HCT116 (cell line): ENCODE measurements at regions not wholly inside any gene's neighbourhood (a gene's known extent, or its start where the extent isn't known, plus 50 kb on each side); places are given as distances from the start of the nearest gene placed in this dataset.

ENCODE experiments used
- ATAC-seq: fragments of 200-7000 bp; cut with Tn5 transposase; 2 replicates; pipeline ENCODE4 v1.9.1; 2020; ENCODE audit warnings: mild to moderate bottlenecking, moderate library complexity
- BruUV-seq: library from RNA; stranded (reverse); fragments of 400-500 nt; replicated peaks from 2 replicates; lab custom pipeline; 2021; lab: Mats Ljungman, UMichigan
- CTCF ChIA-PET: fragments of 300-600 bp; sonication (Branson Sonifier 250); formaldehyde crosslinking; loops from one replicate; lab custom pipeline; 2021; ENCODE audit warnings: antibody characterized with exemption; lab: Charles Lee
- POLR2A ChIA-PET: fragments of 300-600, 350-600 bp; sonication (Branson Sonifier 250); formaldehyde crosslinking; loops from one replicate; lab custom pipeline; 2021; ENCODE audit warnings: antibody characterized with exemption; lab: Charles Lee
- RAD21 ChIA-PET, 2 experiments: fragments of 300-600 bp; sonication (Branson Sonifier 250); formaldehyde crosslinking; loops; one replicate each; lab custom pipeline; 2023; ENCODE audit warnings: low total read pairs in 2 of 2; ENCODE audit not compliant: uncharacterized antibody in 2 of 2, unreplicated experiment in 2 of 2, low non-redundant PET in 1 of 2; lab: Charles Lee
- DNase-seq: peaks from one replicate; pipeline ENCODE4 v3.0.0-alpha.2; 2010; ENCODE audit warnings: low read depth, low spot score
- H2AFZ ChIP-seq: fragments of 200-600 bp; shearing (Covaris generic), sonication (generic); 2 replicates; pipeline ENCODE4 v1.6.1; 2017; ENCODE audit warnings: low read depth, mixed run types, mixed read lengths, antibody characterized with exemption, low read length; ENCODE audit not compliant: poor library complexity, severe bottlenecking
- H3K27ac ChIP-seq: 2 replicates; pipeline ENCODE4 v1.5.1; 2012; ENCODE audit warnings: low read depth, low read length
- H3K27me3 ChIP-seq: fragments of 200-600 bp; sonication (generic); 2 replicates; pipeline ENCODE4 v1.6.1; 2016; ENCODE audit warnings: mixed run types, low read length, mixed read lengths; ENCODE audit not compliant: insufficient read depth
- H3K36me3 ChIP-seq, 2 experiments: fragments of 200-500 bp in 1 of 2; fragments of 200-600 bp in 1 of 2; sonication (Bioruptor generic) in 1 of 2; sonication (generic) in 1 of 2; 2 replicates each; pipeline versions ENCODE4 v1.5.1 to v1.6.1; 2014 to 2016; ENCODE audit warnings: low read length in 2 of 2, inconsistent platforms in 1 of 2, mixed read lengths in 1 of 2, mixed run types in 1 of 2; ENCODE audit not compliant: insufficient read depth in 2 of 2, control insufficient read depth in 1 of 2
- H3K4me1 ChIP-seq, 2 experiments: fragments of 200-600 bp in 1 of 2; sonication (generic) in 1 of 2; 2 replicates each; pipeline versions ENCODE4 v1.5.1 to v1.6.1; 2012 to 2017; ENCODE audit warnings: low read length in 2 of 2, inconsistent platforms in 1 of 2, mild to moderate bottlenecking in 1 of 2, mixed read lengths in 1 of 2, mixed run types in 1 of 2, moderate library complexity in 1 of 2; ENCODE audit not compliant: insufficient read depth in 2 of 2, control insufficient read depth in 1 of 2
- H3K4me2 ChIP-seq: fragments of 200-600 bp; sonication (generic); 2 replicates; pipeline ENCODE4 v1.6.1; 2017; ENCODE audit warnings: mixed run types, low read length, mixed read lengths
- H3K4me3 ChIP-seq, 2 experiments: fragments of 200-600 bp in 1 of 2; sonication (generic) in 1 of 2; replicated peaks in 1 of 2; 2 replicates each; pipeline ENCODE4 v1.5.1; 2011 to 2016; ENCODE audit warnings: low read length in 2 of 2, control low read depth in 1 of 2, low read depth in 1 of 2, mild to moderate bottlenecking in 1 of 2, mixed read lengths in 1 of 2, mixed run types in 1 of 2
- H3K79me2 ChIP-seq: fragments of 200-600 bp; sonication (generic); 2 replicates; pipeline ENCODE4 v1.6.1; 2017; ENCODE audit warnings: mild to moderate bottlenecking, mixed run types, low read length, moderate library complexity, mixed read lengths; ENCODE audit not compliant: insufficient read depth
- H3K9ac ChIP-seq: fragments of 200-600 bp; sonication (generic); 2 replicates; pipeline ENCODE4 v1.6.1; 2016; ENCODE audit warnings: low read length, mixed read lengths
- H3K9me2 ChIP-seq: fragments of 200-600 bp; sonication (generic), shearing (Covaris generic); 2 replicates; pipeline ENCODE4 v1.6.1; 2017; ENCODE audit warnings: mixed run types, mild to moderate bottlenecking, moderate library complexity; ENCODE audit not compliant: insufficient read depth
- H3K9me3 ChIP-seq, 2 experiments: fragments of 200-500 bp in 1 of 2; fragments of 200-600 bp in 1 of 2; sonication (Bioruptor generic) in 1 of 2; sonication (generic) in 1 of 2; 2 replicates each; pipeline ENCODE4 v1.6.1; 2014 to 2017; ENCODE audit warnings: low read length in 2 of 2, mixed read lengths in 2 of 2, inconsistent platforms in 1 of 2, low read depth in 1 of 2, mild to moderate bottlenecking in 1 of 2, mixed run types in 1 of 2, moderate library complexity in 1 of 2; ENCODE audit not compliant: control insufficient read depth in 1 of 2, insufficient read depth in 1 of 2
- H4K20me1 ChIP-seq: fragments of 200-600 bp; sonication (generic), shearing (Covaris generic); 2 replicates; pipeline ENCODE4 v1.6.1; 2017; ENCODE audit warnings: mixed run types, mild to moderate bottlenecking, moderate library complexity; ENCODE audit not compliant: insufficient read depth
- CBX3 ChIP-seq: IDR thresholded peaks from 2 replicates; pipeline ENCODE4 v1.6.1; 2012; ENCODE audit warnings: low read depth
- CEBPB ChIP-seq: IDR thresholded peaks from 2 replicates; pipeline ENCODE4 v1.6.1; 2012; ENCODE audit warnings: low read depth
- ELF1 ChIP-seq: IDR thresholded peaks from 2 replicates; pipeline ENCODE4 v1.6.1; 2012; ENCODE audit warnings: low read depth, borderline replicate concordance
- EZH2 ChIP-seq: fragments of 200-600 bp; sonication (generic); IDR thresholded peaks from 2 replicates; pipeline ENCODE4 v1.6.1; 2017; ENCODE audit warnings: antibody characterized with exemption, mixed run types
- EZH2phosphoT487 ChIP-seq: fragments of 200-600 bp; IDR thresholded peaks from 2 replicates; pipeline ENCODE4 v1.6.1; 2018; ENCODE audit warnings: antibody characterized with exemption, borderline replicate concordance
- FOSL1 ChIP-seq: IDR thresholded peaks from 2 replicates; pipeline ENCODE4 v1.6.1; 2012; ENCODE audit warnings: low read depth
- JUND ChIP-seq: IDR thresholded peaks from 2 replicates; pipeline ENCODE4 v1.6.1; 2012
- POLR2A ChIP-seq: IDR thresholded peaks from 2 replicates; pipeline ENCODE4 v1.7.0; 2011; ENCODE audit warnings: borderline replicate concordance; ENCODE audit not compliant: insufficient read depth, insufficient read length; ENCODE audit errors: extremely low read depth
- SIN3A ChIP-seq: IDR thresholded peaks from 2 replicates; pipeline ENCODE4 v1.6.1; 2012; ENCODE audit warnings: low read depth
- SRF ChIP-seq: IDR thresholded peaks from 2 replicates; pipeline ENCODE4 v1.6.1; 2012; ENCODE audit warnings: low read depth
- TCF7L2 ChIP-seq: IDR thresholded peaks from 2 replicates; pipeline ENCODE4 v1.7.0; 2011; ENCODE audit warnings: borderline replicate concordance, inconsistent platforms; ENCODE audit not compliant: insufficient read depth, insufficient read length; ENCODE audit errors: extremely low read depth
- ZFX ChIP-seq: fragments of 450-650 bp; IDR thresholded peaks from 2 replicates; pipeline ENCODE4 v1.6.1; 2017
- ZNF274 ChIP-seq: fragments of 200-500 bp; sonication (Bioruptor generic); IDR thresholded peaks from 2 replicates; pipeline ENCODE4 v1.6.1; 2014; ENCODE audit warnings: mild to moderate bottlenecking, low read depth, low read length, inconsistent platforms
- intact Hi-C: fragments of 100-400 bp; cut with micrococcal nuclease; formaldehyde crosslinking; loops from 2 replicates; pipeline ENCODE4 v1.10.0; 2022
- TF ChIP-seq, protein P1 (sequence below): IDR thresholded peaks from 2 replicates; pipeline ENCODE4 v1.6.1; 2011; ENCODE audit warnings: mild to moderate bottlenecking, low read length, moderate library complexity; ENCODE audit not compliant: insufficient replicate concordance; ENCODE audit errors: extremely low read depth
- TF ChIP-seq, protein P2 (sequence below): IDR thresholded peaks from 2 replicates; pipeline ENCODE4 v1.6.1; 2012; ENCODE audit warnings: low read depth
- TF ChIP-seq, protein P3 (sequence below), 3 experiments: fragments of 200-600 bp in 1 of 3; sonication (generic) in 1 of 3; IDR thresholded peaks in 2 of 3; conservative IDR thresholded peaks in 1 of 3; 2 replicates each; pipeline ENCODE4 v1.5.1; 2012 to 2017; ENCODE audit warnings: low read depth in 2 of 3, low read length in 2 of 3, antibody characterized with exemption in 1 of 3, borderline replicate concordance in 1 of 3, control low read depth in 1 of 3, mild to moderate bottlenecking in 1 of 3, mixed read lengths in 1 of 3, mixed run types in 1 of 3, moderate library complexity in 1 of 3; ENCODE audit not compliant: insufficient read depth in 1 of 3

DNA sequence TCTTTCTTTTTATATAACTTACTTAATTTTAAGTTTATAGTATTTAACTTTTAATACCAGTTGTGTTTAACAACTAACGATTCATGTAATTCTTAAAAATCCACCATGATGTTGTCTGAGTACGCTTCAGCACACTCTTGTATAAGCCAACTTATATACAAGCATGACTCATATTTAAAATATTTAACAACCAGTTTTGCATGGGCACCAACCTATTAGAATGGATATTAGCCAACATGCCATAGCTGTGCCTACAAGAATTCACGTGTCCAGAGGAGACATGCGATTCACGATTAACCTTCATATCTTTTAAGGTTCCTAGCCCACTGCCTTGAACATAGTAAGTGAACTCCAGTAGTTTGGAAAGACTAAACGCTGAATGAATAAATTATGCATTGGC is 1023.2 kb downstream of the TBL1XR1 start:
- CTCF ChIA-PET: no interaction called here
- DNase-seq: no peak
- ATAC-seq: no peak
- Histone ChIP-seq H4K20me1 (no peaks in the 10 kb centered on the region), H3K4me2 (no peak overlapping the region), H3K4me3 (no peak overlapping the region), H3K9me2 (no peaks in the 10 kb centered on the region), H3K27ac (no peak overlapping the region), H3K4me1 (no peaks in the 10 kb centered on the region), H3K9me3 (no peaks in the 10 kb centered on the region), H3K36me3 (no peaks in the 10 kb centered on the region), H3K27me3 (no peaks in the 10 kb centered on the region), H3K79me2 (no peaks in the 10 kb centered on the region), H3K9ac (no peak overlapping the region), H2AFZ (no peak overlapping the region)
- RAD21 ChIA-PET: no interaction called here
- TF ChIP-seq EZH2 (no peak), ELF1 (no peak), CBX3 (no peak), POLR2A (no peak), FOSL1 (no peak), ZFX (no peak), ZNF274 (no peak), EZH2phosphoT487 (no peak), SRF (no peak), JUND (no peak), CEBPB (no peak), SIN3A (no peak), TCF7L2 (no peak)
- TF ChIP-seq, protein P1, sequence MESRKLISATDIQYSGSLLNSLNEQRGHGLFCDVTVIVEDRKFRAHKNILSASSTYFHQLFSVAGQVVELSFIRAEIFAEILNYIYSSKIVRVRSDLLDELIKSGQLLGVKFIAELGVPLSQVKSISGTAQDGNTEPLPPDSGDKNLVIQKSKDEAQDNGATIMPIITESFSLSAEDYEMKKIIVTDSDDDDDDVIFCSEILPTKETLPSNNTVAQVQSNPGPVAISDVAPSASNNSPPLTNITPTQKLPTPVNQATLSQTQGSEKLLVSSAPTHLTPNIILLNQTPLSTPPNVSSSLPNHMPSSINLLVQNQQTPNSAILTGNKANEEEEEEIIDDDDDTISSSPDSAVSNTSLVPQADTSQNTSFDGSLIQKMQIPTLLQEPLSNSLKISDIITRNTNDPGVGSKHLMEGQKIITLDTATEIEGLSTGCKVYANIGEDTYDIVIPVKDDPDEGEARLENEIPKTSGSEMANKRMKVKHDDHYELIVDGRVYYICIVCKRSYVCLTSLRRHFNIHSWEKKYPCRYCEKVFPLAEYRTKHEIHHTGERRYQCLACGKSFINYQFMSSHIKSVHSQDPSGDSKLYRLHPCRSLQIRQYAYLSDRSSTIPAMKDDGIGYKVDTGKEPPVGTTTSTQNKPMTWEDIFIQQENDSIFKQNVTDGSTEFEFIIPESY: no peak
- TF ChIP-seq, protein P2, sequence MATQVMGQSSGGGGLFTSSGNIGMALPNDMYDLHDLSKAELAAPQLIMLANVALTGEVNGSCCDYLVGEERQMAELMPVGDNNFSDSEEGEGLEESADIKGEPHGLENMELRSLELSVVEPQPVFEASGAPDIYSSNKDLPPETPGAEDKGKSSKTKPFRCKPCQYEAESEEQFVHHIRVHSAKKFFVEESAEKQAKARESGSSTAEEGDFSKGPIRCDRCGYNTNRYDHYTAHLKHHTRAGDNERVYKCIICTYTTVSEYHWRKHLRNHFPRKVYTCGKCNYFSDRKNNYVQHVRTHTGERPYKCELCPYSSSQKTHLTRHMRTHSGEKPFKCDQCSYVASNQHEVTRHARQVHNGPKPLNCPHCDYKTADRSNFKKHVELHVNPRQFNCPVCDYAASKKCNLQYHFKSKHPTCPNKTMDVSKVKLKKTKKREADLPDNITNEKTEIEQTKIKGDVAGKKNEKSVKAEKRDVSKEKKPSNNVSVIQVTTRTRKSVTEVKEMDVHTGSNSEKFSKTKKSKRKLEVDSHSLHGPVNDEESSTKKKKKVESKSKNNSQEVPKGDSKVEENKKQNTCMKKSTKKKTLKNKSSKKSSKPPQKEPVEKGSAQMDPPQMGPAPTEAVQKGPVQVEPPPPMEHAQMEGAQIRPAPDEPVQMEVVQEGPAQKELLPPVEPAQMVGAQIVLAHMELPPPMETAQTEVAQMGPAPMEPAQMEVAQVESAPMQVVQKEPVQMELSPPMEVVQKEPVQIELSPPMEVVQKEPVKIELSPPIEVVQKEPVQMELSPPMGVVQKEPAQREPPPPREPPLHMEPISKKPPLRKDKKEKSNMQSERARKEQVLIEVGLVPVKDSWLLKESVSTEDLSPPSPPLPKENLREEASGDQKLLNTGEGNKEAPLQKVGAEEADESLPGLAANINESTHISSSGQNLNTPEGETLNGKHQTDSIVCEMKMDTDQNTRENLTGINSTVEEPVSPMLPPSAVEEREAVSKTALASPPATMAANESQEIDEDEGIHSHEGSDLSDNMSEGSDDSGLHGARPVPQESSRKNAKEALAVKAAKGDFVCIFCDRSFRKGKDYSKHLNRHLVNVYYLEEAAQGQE: no peak
- TF ChIP-seq, protein P3, sequence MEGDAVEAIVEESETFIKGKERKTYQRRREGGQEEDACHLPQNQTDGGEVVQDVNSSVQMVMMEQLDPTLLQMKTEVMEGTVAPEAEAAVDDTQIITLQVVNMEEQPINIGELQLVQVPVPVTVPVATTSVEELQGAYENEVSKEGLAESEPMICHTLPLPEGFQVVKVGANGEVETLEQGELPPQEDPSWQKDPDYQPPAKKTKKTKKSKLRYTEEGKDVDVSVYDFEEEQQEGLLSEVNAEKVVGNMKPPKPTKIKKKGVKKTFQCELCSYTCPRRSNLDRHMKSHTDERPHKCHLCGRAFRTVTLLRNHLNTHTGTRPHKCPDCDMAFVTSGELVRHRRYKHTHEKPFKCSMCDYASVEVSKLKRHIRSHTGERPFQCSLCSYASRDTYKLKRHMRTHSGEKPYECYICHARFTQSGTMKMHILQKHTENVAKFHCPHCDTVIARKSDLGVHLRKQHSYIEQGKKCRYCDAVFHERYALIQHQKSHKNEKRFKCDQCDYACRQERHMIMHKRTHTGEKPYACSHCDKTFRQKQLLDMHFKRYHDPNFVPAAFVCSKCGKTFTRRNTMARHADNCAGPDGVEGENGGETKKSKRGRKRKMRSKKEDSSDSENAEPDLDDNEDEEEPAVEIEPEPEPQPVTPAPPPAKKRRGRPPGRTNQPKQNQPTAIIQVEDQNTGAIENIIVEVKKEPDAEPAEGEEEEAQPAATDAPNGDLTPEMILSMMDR (IDR thresholded peaks at IDR 0.05 in 2 of 3, conservative IDR thresholded peaks at IDR 0.05 in 1 of 3; ENCODE audit: borderline replicate concordance in 1 of 3, insufficient read depth in 1 of 3, low read depth in 2 of 3, low read length in 2 of 3): no peak
- POLR2A ChIA-PET: no interaction called here
- no TSS peak for BruUV-seq
- intact Hi-C loops: no loop called here
